Parathyroid adenoma (tissue), 2 donors: ENCODE measurements at regions not wholly inside any gene's neighbourhood (a gene's known extent, or its start where the extent isn't known, plus 50 kb on each side); places are given as distances from the start of the nearest gene placed in this dataset.

Experiments used
- H2AFZ ChIP-seq: fragments of 300-600 bp; sonication (generic); one replicate; pipeline ENCODE4 v1.7.0; 2017; ENCODE audit warnings: antibody characterized with exemption, mild to moderate bottlenecking
- H3K27ac ChIP-seq: fragments of 300-600 bp; sonication (generic); one replicate; pipeline ENCODE4 v1.7.0; 2017
- H3K27me3 ChIP-seq: fragments of 300-600 bp; sonication (generic); one replicate; pipeline ENCODE4 v1.7.0; 2017; ENCODE audit warnings: low read length; ENCODE audit not compliant: control insufficient read depth, insufficient read depth
- H3K36me3 ChIP-seq: fragments of 300-600 bp; sonication (generic); one replicate; pipeline ENCODE4 v1.7.0; 2017; ENCODE audit warnings: low read length; ENCODE audit not compliant: control insufficient read depth, insufficient read depth
- H3K4me1 ChIP-seq: fragments of 300-600 bp; sonication (generic); one replicate; pipeline ENCODE4 v1.7.0; 2017; ENCODE audit warnings: control low read depth
- H3K4me2 ChIP-seq: fragments of 300-600 bp; sonication (generic); one replicate; pipeline ENCODE4 v1.7.0; 2017; ENCODE audit warnings: low read length
- H3K4me3 ChIP-seq: fragments of 300-600 bp; sonication (generic); one replicate; pipeline ENCODE4 v1.7.0; 2017; ENCODE audit warnings: low read depth, low read length
- H3K79me2 ChIP-seq: fragments of 300-600 bp; sonication (generic); one replicate; pipeline ENCODE4 v1.7.0; 2017; ENCODE audit warnings: control low read depth
- H3K9ac ChIP-seq: fragments of 300-600 bp; sonication (generic); one replicate; pipeline ENCODE4 v1.7.0; 2017; ENCODE audit warnings: mild to moderate bottlenecking
- H3K9me3 ChIP-seq: fragments of 300-600 bp; sonication (generic); one replicate; pipeline ENCODE4 v1.7.0; 2017; ENCODE audit warnings: low read length; ENCODE audit not compliant: control insufficient read depth
- CTCF ChIP-seq: fragments of 300-600 bp; sonication (generic); IDR thresholded peaks from one replicate; pipeline ENCODE4 v1.7.0; 2017; ENCODE audit warnings: antibody characterized with exemption, mild to moderate bottlenecking
- donor health status: primary hyperparathyroidism.

- H3K9ac ChIP-seq = no peak overlapping the region
- H3K9me3 ChIP-seq = no peaks in the 10 kb centered on the region
- no peaks in the 10 kb centered on the region for H3K4me1 ChIP-seq
- no peak overlapping the region for H3K4me3 ChIP-seq
- no peaks in the 10 kb centered on the region for H3K79me2 ChIP-seq
- TF ChIP-seq CTCF = no peak
- H3K27me3 ChIP-seq = no peaks in the 10 kb centered on the region
- H3K36me3 ChIP-seq = no peaks in the 10 kb centered on the region
- H2AFZ ChIP-seq = no peak overlapping the region
- H3K4me2 ChIP-seq = no peak overlapping the region
- H3K27ac ChIP-seq = no peak overlapping the region
These were observed 1526.3 kb downstream of the AACS start for GRCh38 chr12:126591533-126591932.

GRCh38 chr12:126601184-126602170 is 1536.2 kb downstream of the AACS start:
- Histone ChIP-seq H3K4me3 (no peak overlapping the region), H3K36me3 (no peaks in the 10 kb centered on the region), H3K4me1 (no peaks in the 10 kb centered on the region), H3K4me2 (no peak overlapping the region), H2AFZ (no peak overlapping the region), H3K27me3 (no peaks in the 10 kb centered on the region), H3K27ac (no peak overlapping the region), H3K79me2 (no peaks in the 10 kb centered on the region), H3K9me3 (no peaks in the 10 kb centered on the region), H3K9ac (no peak overlapping the region)
- TF ChIP-seq CTCF = no peak

GRCh38 chr12:126602612-126603011 is 1537.4 kb downstream of the AACS start:
- H3K4me2 ChIP-seq = no peak overlapping the region
- no peak for TF ChIP-seq CTCF
- H3K27me3 ChIP-seq = no peaks in the 10 kb centered on the region
- H3K9ac ChIP-seq = no peak overlapping the region
- no peak overlapping the region for H3K4me3 ChIP-seq
- H3K4me1 ChIP-seq = no peaks in the 10 kb centered on the region
- no peaks in the 10 kb centered on the region for H3K79me2 ChIP-seq
- H3K36me3 ChIP-seq = no peaks in the 10 kb centered on the region
- no peak overlapping the region for H2AFZ ChIP-seq
- no peak overlapping the region for H3K27ac ChIP-seq
- H3K9me3 ChIP-seq = no peaks in the 10 kb centered on the region

- Histone ChIP-seq H3K4me2 (no peak overlapping the region), H3K79me2 (no peaks in the 10 kb centered on the region), H3K9me3 (no peaks in the 10 kb centered on the region), H3K36me3 (no peaks in the 10 kb centered on the region), H3K4me3 (no peak overlapping the region), H2AFZ (no peak overlapping the region), H3K27ac (no peak overlapping the region), H3K9ac (no peak overlapping the region), H3K4me1 (no peaks in the 10 kb centered on the region), H3K27me3 (no peaks in the 10 kb centered on the region)
- no peak for TF ChIP-seq CTCF
These were observed 1541.9 kb downstream of the AACS start for GRCh38 chr12:126607157-126607556.

GRCh38 chr12:126607867-126608266 is 1542.6 kb downstream of the AACS start:
- H3K9me3 ChIP-seq = no peaks in the 10 kb centered on the region
- H3K27ac ChIP-seq = no peak overlapping the region
- H3K4me2 ChIP-seq = no peak overlapping the region
- TF ChIP-seq CTCF = no peak
- no peak overlapping the region for H3K9ac ChIP-seq
- no peaks in the 10 kb centered on the region for H3K27me3 ChIP-seq
- no peak overlapping the region for H2AFZ ChIP-seq
- no peaks in the 10 kb centered on the region for H3K79me2 ChIP-seq
- no peak overlapping the region for H3K4me3 ChIP-seq
- no peaks in the 10 kb centered on the region for H3K36me3 ChIP-seq
- H3K4me1 ChIP-seq = no peaks in the 10 kb centered on the region
